ENCODE measurements at regions not wholly inside any gene's neighbourhood (a gene's known extent, or its start where the extent isn't known, plus 50 kb on each side); places are given as distances from the start of the nearest gene placed in this dataset.

GRCh38 chr14:104473649-104474494, 105.7 kb upstream of the C14orf180 start:
- no peak for TF ChIP-seq POLR2A (IDR thresholded peaks at IDR 0.05)
- TF ChIP-seq CTCF (IDR thresholded peaks at IDR 0.05) = no peak

Data from breast epithelium (tissue), 3 donors.